Motor neuron (in vitro differentiated cells): ENCODE measurements at regions not wholly inside any gene's neighbourhood (a gene's known extent, or its start where the extent isn't known, plus 50 kb on each side); places are given as distances from the start of the nearest gene placed in this dataset.
A peak's percentile ranks its signal among the peaks of the same experiment; 100 is the strongest.
"Not testable (repeated sequence)": the region's sequence is repeated elsewhere in the genome, so short reads cannot be mapped to it uniquely, and the experiment has no call there.

Experiments used
- ATAC-seq, 8 experiments: fragments of 200-7000 bp; cut with Tn5 transposase; replicated peaks in 6 of 8; 2 replicates each; pipeline ENCODE4 v1.8.0; 2021; ENCODE audit warnings: mild to moderate bottlenecking in 8 of 8, moderate library complexity in 8 of 8
- H3K27ac ChIP-seq, 2 donors: fragments of 250-450 bp; sonication (Bioruptor Pico); 2 replicates each; pipeline ENCODE4 v1.9.0; 2021; ENCODE audit warnings: antibody characterized with exemption in 2 of 2, mild to moderate bottlenecking in 2 of 2, moderate library complexity in 1 of 2
- H3K4me1 ChIP-seq, 2 donors: fragments of 250-450 bp; sonication (Bioruptor Pico); replicated peaks in 1 of 2; 2 replicates each; pipeline ENCODE4 v1.6.1; 2021; ENCODE audit warnings: antibody characterized with exemption in 2 of 2, mild to moderate bottlenecking in 2 of 2, moderate library complexity in 1 of 2
- H3K4me3 ChIP-seq, 5 donors: fragments of 250-450 bp; sonication (Bioruptor Pico); 2 replicates each; pipeline ENCODE4 v1.9.0; 2021; ENCODE audit warnings: antibody characterized with exemption in 5 of 5, mild to moderate bottlenecking in 5 of 5, moderate library complexity in 4 of 5
- WGBS, 10 experiments: fragments of 450-650 bp; shearing (Covaris generic); methylation state at CpG; one replicate each; pipeline ENCODE4 v1.0.0; 2022; 5-methylcytosine and 5-hydroxymethylcytosine counted together
- in situ Hi-C, 9 experiments: fragments of 400-800 bp; cut with MboI; loops; one replicate each; pipeline ENCODE4 v1.15.0; 2021; ENCODE audit warnings: low sequenced_read_pairs in 9 of 9, low pct_unique_long_range_greater_than_20kb in 2 of 9; ENCODE audit not compliant: unreplicated experiment in 9 of 9

- no peak for ATAC-seq
- in situ Hi-C loops = no loop called here
- H3K4me1 ChIP-seq = no peaks in the 10 kb centered on the region
Measured at GRCh38 chr4:149048451-149049143, 606.4 kb upstream of the NR3C2 start.

GRCh38 chr4:149047368-149047767 is 605.2 kb upstream of the NR3C2 start:
- peak in 2 of 8 experiments; percentile 85 to 96 for ATAC-seq
- H3K27ac ChIP-seq = no peak overlapping the region
- no peak overlapping the region for H3K4me3 ChIP-seq
- no peaks in the 10 kb centered on the region for H3K4me1 ChIP-seq
- 45 to 100% (median 94%) methylated on average over 2 of the region's 2 CpGs; no CpG with 5 or more reads in 2 of the 10 experiments for WGBS, 10 experiments
- in situ Hi-C loops = no loop called here

More at GRCh38 chr4:149048451-149049143, 606.4 kb upstream of the NR3C2 start:
- Histone ChIP-seq H3K27ac (no peak overlapping the region), H3K4me3 (no peak overlapping the region)
- WGBS, 10 experiments = 43 to 100% (median 84%) methylated on average over 1 to 3 of the region's 3 CpGs

DNA sequence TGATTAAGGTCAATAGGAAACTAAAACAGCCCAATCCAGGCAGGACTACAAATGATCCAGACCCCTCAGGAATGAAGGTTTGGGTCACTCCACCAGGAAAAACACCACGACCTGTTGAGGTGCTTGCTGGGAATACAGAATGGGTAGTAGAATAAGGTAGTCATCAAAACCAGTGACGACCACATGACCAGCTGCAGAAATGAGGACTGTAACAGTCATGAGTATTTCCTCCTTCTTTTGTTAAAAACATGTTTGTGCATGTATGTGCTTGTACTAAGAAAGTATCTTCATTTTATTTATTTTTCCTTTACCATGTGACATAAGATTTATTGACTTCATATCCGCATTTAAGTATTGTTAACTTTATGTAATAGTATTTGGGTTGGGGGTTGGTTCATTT is 603.5 kb upstream of the NR3C2 start:
- H3K4me3 ChIP-seq = no peak overlapping the region
- ATAC-seq = no peak
- in situ Hi-C loops = no loop called here
- no peaks in the 10 kb centered on the region for H3K4me1 ChIP-seq
- H3K27ac ChIP-seq = no peak overlapping the region
- 20 to 100% (median 69%) methylated on average over 1 to 3 of the region's 3 CpGs; no CpG with 5 or more reads in 1 of the 10 experiments for WGBS, 10 experiments

DNA sequence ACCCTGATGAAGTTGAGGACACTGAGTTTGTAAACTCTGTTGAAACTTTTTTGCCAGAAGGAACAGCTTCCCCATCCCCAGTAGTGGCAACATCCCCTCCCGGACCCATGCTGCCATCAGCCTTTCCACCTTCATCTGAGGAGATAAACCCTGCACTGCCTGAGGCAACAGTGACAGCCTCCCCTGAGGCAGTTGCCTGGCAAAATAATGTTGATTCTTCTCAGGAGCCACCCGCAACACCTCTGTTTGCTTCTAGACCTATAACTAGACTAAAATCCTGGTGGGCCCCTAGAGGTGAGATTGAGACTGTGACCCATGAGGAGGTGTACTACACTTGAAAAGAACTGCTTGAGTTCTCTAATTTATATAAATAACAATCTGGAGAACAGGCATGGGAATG is 597.6 kb upstream of the NR3C2 start:
- ATAC-seq, H3K4me3 ChIP-seq, H3K4me1 ChIP-seq, in situ Hi-C loops, H3K27ac ChIP-seq: not testable (repeated sequence)
- 67 to 100% (median 94%) methylated on average over 1 to 2 of the region's 2 CpGs; no CpG with 5 or more reads in 5 of the 10 experiments for WGBS, 10 experiments

GRCh38 chr4:149031399-149031798 is 589.2 kb upstream of the NR3C2 start:
- H3K27ac ChIP-seq = no peak overlapping the region
- H3K4me3 ChIP-seq = no peak overlapping the region
- peak in 4 of 8 experiments; percentile 36 to 70 (median 57) for ATAC-seq
- no peaks in the 10 kb centered on the region for H3K4me1 ChIP-seq
- in situ Hi-C loops = no loop called here

DNA sequence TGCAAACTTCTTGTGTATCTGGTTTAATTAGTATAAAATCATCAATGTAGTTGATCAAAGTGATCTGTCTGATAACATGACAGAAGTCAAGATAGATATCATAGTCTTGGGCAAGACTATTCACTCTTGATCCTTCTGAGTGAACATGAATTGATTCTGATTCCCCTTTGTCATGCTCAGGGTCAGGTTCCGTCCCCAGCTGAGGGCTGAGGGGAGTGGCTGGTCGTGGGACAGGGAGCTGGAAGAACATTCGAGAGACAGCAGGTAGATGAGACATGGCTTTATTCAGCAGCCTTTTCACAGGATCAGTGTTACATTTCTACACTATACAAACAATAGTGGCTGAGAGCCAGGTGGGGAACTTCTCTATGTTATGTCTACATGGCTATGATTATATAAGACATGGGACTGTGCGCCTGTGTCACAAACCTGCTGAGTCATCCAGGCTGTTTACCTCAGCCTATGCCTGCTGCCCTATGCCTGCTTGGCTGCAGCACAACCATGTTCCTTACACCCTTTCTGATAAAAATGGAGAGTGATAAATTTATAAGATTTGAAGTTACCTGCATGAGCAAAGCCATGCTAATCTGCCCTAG is 586.9 kb upstream of the NR3C2 start:
- no peak overlapping the region for H3K4me3 ChIP-seq
- ATAC-seq = peak in 4 of 8 experiments; percentile 40 to 50 (median 47)
- H3K4me1 ChIP-seq = no peaks in the 10 kb centered on the region
- H3K27ac ChIP-seq = no peak overlapping the region
- in situ Hi-C loops = no loop called here
- 80 to 92% (median 82%) methylated on average over 1 to 3 of the region's 4 CpGs; no CpG with 5 or more reads in 7 of the 10 experiments for WGBS, 10 experiments

- no peak overlapping the region for H3K4me3 ChIP-seq
- H3K27ac ChIP-seq = no peak overlapping the region
- no peak for ATAC-seq
- no peaks in the 10 kb centered on the region for H3K4me1 ChIP-seq
- in situ Hi-C loops = no loop called here
- 6 to 100% (median 85%) methylated on average over 1 to 2 of the region's 2 CpGs for WGBS, 10 experiments
Measured at GRCh38 chr4:149026696-149027095, 584.5 kb upstream of the NR3C2 start.

DNA sequence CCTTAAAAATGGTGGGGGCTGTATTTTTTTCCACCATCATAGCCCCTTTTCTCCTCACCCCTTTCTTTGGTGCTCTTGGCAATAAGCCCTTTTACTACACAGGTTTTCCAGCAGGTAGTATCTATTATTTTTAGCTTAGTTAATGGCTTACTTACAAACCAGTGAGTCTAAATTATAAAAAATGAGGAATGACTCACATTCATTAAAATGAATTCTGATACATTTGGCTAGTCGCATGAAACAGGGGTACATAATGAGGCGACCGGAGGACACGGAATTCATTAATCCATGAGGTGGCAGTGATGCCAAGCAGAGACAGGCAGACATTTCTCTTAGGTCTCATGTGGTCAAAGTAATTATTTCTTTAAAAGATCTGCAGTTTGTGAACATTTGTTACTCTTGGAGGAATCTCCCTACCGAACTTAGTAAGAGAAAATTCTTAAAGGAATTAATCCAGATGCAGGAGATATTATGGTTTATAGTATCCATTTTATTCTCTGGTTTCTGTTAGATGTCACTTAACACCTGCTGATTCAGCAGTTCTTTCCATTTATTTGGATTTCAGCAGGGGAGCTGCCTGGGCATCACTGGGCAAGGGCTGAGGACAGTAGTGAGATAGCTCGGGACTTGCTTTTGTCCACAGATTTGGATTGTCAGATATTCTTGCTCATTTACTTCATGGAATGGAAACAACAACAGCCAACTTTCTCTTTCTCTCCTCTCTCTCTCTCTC is 575.0 kb upstream of the NR3C2 start:
- no peak overlapping the region for H3K4me3 ChIP-seq
- WGBS, 10 experiments = 4 to 95% (median 87%) methylated on average over 2 to 6 of the region's 6 CpGs; no CpG with 5 or more reads in 3 of the 10 experiments
- H3K4me1 ChIP-seq = no peaks in the 10 kb centered on the region
- no peak overlapping the region for H3K27ac ChIP-seq
- no peak for ATAC-seq
- in situ Hi-C loops = loop anchor here in 1 of 9 experiments (25.0 kb wide), 1 partner anchor 245 kb away; no protein-coding TSS in a partner anchor

DNA sequence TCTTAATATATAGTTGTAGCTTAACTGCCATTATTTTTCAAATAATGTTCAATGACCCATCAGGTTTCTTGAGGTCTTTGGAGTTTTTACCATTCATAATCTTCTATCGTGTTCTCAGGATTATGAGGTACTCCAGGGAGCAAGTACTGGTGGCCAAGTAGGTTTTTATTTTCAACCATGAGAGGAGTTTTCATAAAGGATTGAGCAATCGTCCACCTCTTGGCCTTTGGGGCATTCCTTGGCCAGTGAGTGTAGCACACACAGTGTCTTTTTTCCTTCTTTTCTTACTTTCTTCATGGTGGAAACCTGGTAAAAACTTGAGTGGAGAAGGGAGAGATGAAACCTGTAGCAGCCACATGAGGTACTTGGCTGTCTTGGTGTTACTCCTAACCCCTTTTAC is 567.0 kb upstream of the NR3C2 start:
- Histone ChIP-seq H3K27ac (no peak overlapping the region), H3K4me3 (no peak overlapping the region), H3K4me1 (no peaks in the 10 kb centered on the region)
- 19 to 100% (median 80%) methylated on average over 1 to 2 of the region's 2 CpGs; no CpG with 5 or more reads in 3 of the 10 experiments for WGBS, 10 experiments
- no peak for ATAC-seq
- in situ Hi-C loops = loop anchor here in 1 of 9 experiments (25.0 kb wide), 1 partner anchor 253 kb away; no protein-coding TSS in a partner anchor

DNA sequence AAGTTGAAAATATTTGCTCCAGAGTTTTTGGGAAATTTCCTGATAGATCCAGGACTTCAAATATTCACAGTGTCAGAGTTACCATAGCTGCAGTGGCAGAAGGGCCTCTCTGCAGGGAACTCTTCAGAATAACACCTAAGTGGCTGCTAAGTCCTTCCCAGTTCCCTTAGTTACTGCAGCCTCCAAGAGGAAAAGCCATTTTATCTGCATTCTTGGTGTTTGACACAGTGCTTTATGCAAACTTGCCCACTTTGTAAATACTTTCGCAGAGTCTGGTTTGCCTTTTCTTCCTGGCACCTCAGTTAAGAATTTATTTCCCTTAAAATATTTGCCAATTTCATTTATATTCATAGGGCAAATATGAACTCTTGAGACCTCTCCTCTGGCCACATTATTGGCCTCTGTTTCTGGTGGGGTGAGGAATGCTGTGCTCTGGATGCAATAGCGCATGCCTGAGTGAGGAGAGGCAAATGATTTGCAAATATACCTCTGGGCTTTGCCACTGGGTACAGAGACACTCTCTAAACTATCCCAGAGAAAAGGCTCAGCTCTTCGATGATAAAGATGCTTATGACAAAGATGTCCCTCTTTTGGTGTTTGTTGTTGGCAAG is 566.3 kb upstream of the NR3C2 start:
- Histone ChIP-seq H3K27ac (no peak overlapping the region), H3K4me1 (no peaks in the 10 kb centered on the region), H3K4me3 (no peak overlapping the region)
- WGBS, 10 experiments = 37 to 94% (median 73%) methylated on average over 1 to 3 of the region's 3 CpGs; no CpG with 5 or more reads in 1 of the 10 experiments
- in situ Hi-C loops = loop anchor here in 1 of 9 experiments (25.0 kb wide), 1 partner anchor 254 kb away; no protein-coding TSS in a partner anchor
- ATAC-seq = peak in 5 of 8 experiments; percentile 38 to 98 (median 48)

GRCh38 chr4:149005191-149005590 is 563.0 kb upstream of the NR3C2 start:
- WGBS, 10 experiments = 78 to 90% (median 90%) methylated on average over 2 to 3 of the region's 3 CpGs; no CpG with 5 or more reads in 7 of the 10 experiments
- in situ Hi-C loops = loop anchor here in 1 of 9 experiments (25.0 kb wide), 1 partner anchor 257 kb away; no protein-coding TSS in a partner anchor
- Histone ChIP-seq H3K4me1 (no peaks in the 10 kb centered on the region), H3K4me3 (no peak overlapping the region), H3K27ac (no peak overlapping the region)
- ATAC-seq = no peak

GRCh38 chr4:148999924-149000323 is 557.7 kb upstream of the NR3C2 start:
- in situ Hi-C loops = loop anchor here in 1 of 9 experiments (25.0 kb wide), 1 partner anchor 262 kb away; no protein-coding TSS in a partner anchor

DNA sequence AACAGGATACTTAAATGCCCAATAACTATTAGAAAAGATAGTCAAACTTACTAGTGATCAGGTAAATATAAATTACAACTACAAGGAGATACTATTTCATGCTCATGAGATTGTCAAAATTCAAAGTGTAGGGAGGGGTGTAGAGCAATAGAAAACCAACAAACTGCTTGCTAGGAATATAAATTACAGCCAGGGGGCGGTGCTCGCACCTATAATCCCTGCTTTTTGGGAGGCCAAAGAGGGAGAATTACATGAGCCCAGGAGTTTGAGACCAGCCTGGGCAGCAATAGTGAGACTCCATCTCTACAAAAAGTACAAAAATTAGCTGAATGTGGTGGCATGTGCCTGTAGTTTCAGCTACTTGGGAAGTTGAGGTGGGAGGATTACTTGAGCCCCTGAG is 556.5 kb upstream of the NR3C2 start:
- ATAC-seq = peak in 2 of 8 experiments; percentile 25 to 32
- WGBS, 10 experiments = 0 to 83% (median 39%) methylated on average over 2 of the region's 2 CpGs; no CpG with 5 or more reads in 3 of the 10 experiments

More at GRCh38 chr4:148999924-149000323, 557.7 kb upstream of the NR3C2 start:
- no peak overlapping the region for H3K27ac ChIP-seq
- no peak for ATAC-seq
- H3K4me3 ChIP-seq = no peak overlapping the region
- H3K4me1 ChIP-seq = no peaks in the 10 kb centered on the region

More for the DNA sequence above, 556.5 kb upstream of the NR3C2 start:
- in situ Hi-C loops = no loop called here
- Histone ChIP-seq H3K27ac (no peak overlapping the region), H3K4me1 (no peaks in the 10 kb centered on the region), H3K4me3 (no peak overlapping the region)
